HG02798 (cell line): ENCODE measurements at regions not wholly inside any gene's neighbourhood (a gene's known extent, or its start where the extent isn't known, plus 50 kb on each side); places are given as distances from the start of the nearest gene placed in this dataset.

Experiments used
- ATAC-seq: cut with Tn5 transposase; IDR thresholded peaks from one replicate; pipeline ENCODE4 v1.9.1; 2021; ENCODE audit warnings: mild to moderate bottlenecking; ENCODE audit not compliant: unreplicated experiment, poor library complexity

DNA sequence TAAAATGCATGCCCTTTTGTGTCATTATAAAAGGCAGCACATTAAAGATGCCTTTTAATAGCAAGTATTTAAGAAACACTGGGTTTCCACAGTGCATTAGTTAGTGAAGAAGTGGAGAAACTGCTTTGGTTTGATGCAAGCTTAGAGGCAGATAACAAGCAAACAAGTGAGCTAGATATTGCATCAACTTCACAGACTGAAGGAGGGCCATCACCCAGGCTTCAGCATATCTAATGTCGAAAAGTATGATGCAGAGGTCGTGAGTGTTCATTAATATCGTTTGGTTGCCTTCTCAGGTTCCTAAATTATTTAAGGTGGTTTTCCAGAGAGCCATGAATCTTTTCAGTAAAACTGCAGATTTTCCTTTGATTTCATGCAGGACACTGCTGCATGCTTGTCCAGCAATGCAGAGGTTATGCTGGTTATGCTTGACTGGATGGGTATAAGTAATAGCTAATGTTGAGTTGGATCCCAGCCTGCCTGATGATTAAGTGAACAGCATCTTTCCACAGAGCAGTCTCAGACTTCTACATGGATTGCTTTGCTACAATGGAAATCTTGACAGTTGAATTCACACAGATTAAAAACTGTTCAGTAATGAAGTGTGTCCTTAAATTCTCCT, 69.7 kb upstream of the IPO9 start:
- ATAC-seq: no peak

DNA sequence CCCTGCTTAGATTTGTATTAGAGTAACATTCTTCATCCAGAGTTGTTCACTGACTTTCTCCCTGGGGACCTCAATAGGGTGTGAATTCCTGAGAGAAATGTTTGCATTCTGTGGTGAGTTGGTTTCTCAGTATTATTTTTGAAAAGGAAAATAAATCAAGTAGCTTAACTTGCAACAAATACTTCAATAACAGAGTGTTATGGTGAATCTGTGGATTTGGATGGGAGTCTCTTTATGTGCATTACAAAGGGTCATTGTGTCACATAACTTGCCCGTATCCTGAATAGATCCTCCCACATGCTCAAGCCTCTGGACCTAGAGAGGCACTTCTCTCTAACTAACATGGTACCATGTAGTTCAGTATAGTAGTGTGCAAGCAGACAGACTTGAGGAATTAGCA, 68.4 kb upstream of the IPO9 start:
- no peak for ATAC-seq

DNA sequence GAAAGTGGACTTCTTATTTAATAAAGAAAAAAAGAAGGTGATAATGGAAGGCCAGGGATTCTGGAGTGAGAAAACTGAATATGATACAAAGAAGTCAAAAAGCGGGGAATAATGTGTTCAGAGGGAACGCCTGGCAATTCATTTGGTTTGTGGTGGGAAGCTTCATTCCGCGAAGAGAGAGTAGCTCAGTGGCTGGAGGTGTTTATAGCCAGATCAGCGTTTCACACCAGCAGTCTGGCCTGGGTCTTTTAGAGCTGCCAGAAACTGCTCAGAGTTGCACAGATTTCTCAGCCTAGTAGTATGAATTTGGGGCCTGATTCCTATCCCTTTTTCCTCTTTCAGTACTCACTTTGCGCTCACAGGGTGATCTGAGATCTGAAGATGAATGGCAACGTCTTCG, 67.8 kb upstream of the IPO9 start:
- no peak for ATAC-seq

DNA sequence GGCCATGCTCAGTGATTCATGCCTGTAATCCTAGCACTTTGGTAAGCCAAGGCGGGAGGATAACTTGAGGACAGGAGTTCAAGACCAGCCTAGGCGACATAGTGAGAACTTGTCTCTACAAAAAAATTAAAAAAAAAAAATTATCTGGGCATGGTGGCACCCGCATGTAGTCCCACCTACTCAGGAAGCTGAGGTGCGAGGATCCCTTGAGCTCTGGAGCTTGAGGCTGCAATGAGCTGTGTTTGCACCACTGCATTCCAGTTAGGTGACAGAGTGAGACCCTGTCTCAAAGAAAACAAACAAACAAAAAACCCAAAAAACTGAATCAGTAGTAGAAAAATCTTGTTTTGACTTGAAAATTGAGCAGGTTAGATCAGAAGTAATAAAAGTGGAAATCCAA, 67.1 kb upstream of the IPO9 start:
- no peak for ATAC-seq

DNA sequence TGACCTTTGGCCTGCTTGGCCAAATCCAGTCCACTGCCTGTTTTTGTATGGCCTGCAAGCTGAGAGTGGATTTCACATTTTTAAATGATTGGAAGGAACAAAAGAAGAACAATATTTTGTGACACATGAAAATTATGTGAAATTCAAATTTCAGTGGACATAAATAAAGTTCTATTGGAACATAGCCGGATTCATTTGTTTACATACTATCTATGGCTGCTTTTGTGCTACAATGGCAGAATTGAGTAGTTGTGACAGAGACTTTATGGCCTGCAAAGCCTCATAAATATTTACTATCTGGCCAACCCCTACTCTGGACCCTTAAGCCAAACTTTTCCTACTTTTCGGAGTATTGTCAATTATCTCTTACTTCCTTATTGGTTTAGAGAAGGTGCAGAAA, 66.6 kb upstream of the IPO9 start:
- no peak for ATAC-seq

DNA sequence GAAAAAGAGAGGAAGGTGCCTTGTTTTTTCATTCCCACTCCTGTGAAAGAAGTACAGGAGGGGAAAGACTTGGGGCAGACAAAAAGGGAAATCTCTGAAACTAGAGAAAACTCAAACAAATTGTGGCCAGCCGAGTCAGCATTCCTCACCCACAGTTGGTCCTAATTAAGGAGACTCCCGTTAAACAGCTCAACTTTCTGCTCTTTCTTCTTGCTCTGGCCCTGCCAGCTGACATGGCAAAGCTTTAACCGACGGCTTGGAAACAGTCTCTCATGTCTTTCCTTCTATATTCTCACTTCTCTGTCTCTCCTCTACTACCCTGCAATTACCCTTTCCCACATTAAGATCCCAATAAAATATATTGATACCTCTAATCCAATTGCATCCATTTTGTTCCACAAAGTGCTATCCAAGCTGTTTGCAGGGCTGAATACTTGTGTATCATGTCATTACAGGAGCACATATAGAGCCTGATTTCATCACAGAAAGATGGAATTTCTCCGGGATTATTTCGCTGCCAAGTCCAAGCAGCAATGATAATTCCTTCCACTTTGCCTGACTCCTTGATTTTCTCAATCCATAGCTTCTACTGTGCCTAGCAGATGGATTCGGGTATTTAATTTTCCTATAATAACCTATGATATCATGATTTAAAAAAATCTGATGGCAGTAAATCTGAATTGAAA, 65.4 kb upstream of the IPO9 start:
- ATAC-seq: no peak

DNA sequence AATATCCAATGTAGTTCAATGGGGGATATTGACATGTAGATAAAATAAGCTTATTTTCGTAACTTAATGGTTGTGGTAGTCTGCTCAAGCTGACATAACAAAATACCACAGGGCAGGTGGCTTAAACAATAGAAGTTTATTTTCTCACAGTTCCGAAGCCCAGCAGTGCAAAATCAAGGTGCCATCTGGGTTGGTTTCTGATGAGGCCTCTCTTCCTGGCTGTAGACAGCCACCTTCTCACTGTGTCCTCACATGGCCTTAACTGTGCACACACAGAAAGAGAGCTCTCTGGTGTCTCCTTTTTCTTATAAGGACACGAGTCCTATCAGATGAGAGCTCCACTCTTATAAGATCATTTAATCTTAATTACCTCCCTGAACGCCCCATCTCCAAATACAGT, 64.8 kb upstream of the IPO9 start:
- no peak for ATAC-seq

DNA sequence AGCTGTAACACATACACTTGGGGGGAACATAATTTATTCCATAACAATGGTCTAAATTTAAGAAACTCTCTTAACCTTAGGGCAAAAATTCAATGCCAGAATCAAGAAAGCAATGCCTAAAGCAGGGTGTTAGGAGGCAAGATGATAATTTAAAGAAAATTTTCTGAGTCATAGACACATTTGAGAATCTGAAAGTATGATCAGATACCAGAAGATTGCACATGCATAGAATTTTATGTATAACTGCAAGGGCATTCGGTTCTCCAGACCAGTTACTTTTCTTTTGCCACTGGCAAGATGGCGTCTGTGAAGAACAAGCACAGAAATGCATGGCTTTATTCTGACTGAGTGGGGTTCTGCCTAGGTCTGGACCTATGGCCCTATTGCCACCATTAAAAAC, 64.4 kb upstream of the IPO9 start:
- no peak for ATAC-seq

DNA sequence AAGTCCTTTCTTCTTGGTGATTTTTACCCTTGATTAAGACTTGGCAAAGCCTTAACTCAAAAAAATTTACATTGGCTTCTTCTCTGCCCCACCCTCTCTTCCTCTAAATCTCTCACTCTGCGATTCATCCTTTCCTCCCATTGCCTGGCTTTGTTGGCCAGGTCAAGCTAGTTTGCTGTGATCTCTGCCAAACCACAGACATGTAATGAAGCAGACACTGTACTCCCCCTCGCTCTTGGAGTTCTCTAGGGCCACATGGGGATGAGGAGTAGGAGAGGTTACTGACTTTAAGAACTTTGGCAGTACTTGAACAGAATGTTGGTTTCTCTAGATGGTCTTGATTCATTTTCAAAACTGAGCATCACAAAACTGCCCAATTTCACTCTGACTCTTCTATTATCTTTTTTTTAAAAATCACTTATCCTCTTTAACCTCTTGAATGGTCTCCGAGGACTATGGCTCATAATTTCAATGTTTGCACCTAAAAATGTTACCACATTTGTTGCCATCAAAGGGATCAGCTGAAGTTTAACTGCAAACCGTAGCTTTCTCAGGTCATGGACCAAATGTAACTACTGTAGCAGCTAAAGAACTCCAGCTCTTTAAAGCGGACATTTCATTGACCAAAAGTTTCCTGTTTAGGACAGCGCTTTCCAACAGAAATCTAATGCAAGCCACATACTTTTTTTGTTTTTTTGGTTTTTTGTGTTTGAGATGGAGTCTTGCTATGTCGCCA, 62.7 kb upstream of the IPO9 start:
- no peak for ATAC-seq

DNA sequence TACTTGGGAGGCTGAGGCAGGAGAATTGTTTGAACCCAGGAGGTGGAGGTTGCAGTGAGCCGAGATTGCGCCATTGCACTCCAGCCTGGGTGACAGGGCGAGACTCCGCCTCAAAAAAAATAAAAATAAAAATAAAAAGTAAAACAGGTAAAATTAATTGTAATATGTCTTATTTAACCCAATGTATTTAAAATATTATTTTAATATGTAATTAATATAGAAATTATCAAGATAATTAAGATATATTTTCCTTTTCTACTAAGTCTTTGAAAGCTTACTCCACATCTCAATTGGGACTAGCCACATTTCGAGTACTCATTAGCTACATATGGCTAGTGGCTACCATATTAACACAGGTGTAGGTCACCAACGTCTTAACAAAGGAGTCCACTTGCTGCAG, 61.6 kb upstream of the IPO9 start:
- no peak for ATAC-seq

DNA sequence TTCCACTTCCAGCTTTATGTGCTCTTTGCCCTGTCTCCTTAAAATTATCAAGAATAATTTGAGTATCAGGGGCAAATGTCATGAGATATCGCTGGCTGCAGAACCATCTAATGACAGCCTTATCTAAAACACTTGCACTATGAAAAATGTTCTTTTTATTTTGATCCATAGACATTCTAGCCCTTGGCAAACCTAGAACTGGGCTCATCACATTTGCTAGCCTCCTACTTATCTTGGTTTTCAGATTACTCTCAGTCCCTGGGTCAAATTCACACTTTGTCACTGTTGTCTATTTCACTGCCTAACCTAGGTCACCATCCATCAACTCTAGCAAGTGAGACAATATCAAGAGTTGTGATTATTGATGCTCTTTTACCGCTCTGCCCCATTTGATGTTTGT, 59.9 kb upstream of the IPO9 start:
- no peak for ATAC-seq

DNA sequence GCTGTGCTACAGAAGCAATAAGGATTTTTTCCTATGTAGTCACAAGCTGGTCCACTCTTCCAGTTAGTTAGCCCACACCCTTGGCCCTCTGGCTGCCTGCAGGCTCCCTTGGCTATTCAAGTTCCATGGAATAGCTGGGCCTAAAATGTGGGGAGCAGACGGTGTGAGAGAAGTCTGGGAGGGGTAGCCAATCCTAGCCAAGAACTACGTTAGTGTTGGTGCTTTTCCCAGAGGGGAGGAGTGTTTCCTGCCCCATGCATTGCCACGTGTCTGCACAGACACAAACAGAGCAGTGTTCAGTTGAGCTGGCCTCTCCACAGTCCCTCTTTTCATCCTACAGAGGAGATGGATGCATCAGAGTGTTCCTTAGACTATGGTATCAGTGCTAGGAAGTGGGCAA, 59.0 kb upstream of the IPO9 start:
- ATAC-seq: no peak

DNA sequence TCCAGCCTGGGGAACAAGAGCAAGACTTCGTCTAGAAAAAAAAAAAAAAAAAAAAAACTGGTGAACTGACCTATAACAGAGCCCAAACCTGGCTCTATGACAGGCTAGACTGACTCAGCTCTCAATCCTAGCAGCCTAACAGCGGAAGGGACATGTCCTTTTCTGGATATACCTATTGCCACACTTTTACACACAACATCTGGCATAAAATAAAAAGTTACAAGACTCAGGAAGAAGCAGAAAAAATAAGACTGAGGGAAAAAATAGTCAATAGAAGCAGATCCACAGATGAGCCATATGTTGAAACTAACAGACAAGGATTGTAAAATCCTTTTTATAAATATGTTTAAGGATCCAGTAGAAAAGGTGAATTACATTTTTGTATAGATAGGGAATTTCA, 57.5 kb upstream of the IPO9 start:
- ATAC-seq: no peak

DNA sequence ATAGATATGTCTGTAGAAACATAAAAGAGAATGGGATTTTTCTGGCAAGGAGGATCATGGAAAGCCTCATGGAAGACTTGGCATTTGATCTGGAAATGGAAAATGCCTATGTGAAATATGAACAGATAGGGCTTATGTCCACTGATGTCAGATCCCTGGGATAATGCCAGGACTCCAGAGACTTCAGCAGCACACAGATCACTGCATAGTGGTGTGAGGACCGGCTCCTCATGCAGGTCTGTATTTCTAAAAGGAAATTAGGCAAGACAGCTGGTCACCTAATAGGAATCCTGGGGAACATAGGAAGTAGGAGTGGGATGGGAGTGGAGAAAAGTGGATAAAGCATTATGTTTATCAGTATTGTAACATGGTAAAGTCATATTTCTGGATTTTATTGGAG, 56.8 kb upstream of the IPO9 start:
- no peak for ATAC-seq

DNA sequence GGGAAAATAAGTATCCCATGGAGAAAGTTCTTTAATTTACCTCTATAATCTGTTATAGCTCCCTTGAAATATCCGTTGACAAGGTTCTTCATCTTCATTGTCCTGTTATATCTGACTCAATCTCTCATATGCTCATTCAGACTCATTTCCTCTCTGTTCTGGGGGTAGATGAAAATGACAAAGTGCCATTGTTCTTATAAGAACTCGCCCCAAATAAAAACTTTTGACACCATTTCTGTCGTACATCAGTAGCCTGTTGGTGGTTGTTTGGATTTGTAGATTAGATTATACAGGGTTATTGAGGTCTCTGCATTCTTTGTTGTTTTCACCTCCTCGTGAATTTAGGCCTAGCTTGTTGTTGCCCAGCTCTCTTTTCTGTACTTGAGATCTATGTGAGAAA, 55.2 kb upstream of the IPO9 start:
- ATAC-seq: no peak

DNA sequence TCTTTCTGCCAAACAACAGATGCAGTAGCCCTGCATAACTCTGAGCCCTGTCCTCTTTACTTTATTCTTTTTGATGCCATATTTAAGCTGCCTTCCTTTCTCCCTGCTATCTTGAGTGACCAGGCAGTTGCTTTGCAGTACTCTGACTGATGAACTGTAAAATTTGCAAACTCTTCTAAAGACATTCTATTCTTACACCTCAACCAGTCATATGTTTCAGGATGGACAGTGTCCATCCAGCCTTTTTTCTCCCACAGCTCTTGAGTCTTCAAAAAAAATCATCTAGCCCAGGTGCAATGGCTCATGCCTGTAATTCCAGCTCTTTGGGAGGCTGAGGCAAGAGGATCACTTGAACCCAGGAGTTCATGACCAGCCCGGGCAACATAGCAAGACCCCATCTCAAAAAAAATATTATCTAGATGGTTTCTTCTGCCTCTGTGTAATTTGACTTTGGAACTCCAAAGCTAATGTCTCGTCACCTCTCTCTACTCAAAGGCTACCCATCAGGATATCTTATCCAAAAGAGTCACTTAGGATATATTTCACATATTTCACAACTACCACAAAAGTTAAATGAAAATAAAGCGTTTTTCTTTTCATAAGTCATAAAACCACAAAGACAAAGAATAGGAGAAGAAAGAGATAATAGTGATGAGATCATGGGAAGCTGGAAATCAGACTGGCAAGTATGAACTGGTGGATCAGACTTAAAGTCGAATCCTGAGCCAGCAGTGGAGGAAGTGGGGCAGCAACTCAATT, 54.6 kb upstream of the IPO9 start:
- ATAC-seq: no peak

DNA sequence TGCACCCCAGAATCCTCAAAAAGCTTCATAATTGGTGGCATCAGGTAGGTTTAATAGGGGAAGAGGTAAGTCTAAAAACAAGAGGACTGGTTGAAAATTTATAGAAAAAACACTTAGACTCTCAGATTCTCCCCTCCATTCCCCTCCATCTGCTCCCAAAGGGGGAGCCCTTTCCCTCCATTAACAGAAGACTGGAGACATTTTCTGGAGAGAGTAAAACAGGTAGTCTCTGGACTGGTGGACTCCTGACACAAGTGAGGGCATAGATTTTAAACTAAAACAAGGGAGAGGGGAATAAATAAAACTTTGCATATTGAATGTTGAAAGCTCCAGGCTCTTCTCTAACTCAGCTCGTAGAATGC, 54.0 kb upstream of the IPO9 start:
- ATAC-seq: no peak

DNA sequence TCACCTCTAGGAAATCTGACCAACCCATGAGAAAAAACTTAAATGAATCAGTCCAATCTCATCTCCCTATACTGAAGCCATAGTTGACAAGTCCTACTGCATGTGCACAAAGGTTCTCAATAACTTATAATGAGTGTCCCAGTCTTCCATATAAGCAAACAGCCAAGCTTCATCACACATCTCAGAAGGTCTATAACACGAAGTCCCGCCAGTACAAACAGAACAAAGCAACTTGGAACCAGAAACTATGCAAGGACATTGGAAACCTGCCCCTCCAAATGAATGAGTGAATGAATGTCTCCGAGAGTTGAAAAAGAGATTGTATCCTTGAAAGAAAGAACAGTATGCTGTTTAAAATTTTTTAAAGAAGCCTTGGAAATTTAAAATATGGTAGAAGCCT, 53.6 kb upstream of the IPO9 start:
- ATAC-seq: no peak

DNA sequence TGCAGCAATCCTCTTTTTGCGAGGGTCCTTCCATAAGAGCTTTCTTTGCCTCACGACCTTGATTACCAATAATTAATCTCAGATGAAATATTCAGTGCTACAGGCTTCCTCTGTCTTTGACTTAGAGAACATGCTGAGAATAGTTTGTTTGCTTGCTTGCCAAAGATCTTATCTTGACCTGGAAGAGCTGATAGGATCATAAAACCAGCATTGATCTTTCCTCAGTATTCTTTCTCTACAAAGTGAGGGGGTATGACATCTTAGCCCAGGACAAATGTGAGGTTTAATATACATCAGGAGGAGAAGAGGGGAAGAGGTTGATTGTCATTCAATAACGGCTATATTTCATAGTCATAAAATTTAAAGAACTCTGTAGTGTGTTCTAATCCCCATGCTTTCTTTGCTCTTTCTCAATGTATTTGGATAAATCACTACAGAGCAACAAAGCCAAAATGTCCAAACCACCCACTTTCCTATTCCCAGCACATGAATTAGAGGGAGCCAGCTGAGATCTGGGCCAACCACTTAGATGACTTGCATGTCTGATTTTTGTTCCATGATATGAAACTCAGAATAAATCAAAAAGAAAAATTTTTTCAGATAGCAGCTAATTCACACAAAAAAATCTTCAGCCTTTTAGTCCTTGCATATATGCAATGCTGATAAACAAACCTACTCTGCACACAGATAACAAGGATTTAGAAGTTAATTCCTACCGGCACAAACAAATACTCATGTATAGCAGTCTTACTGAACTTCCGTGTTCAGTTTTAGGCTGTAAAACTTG, 50.5 kb upstream of the IPO9 start:
- ATAC-seq: no peak
